HG03097 (cell line): ENCODE measurements at regions not wholly inside any gene's neighbourhood (a gene's known extent, or its start where the extent isn't known, plus 50 kb on each side); places are given as distances from the start of the nearest gene placed in this dataset.
"Not testable (repeated sequence)": the region's sequence is repeated elsewhere in the genome, so short reads cannot be mapped to it uniquely, and the experiment has no call there.

Experiments
- ATAC-seq: cut with Tn5 transposase; IDR thresholded peaks from one replicate; pipeline ENCODE4 v1.9.1; 2021; ENCODE audit not compliant: unreplicated experiment, low FRiP score

DNA sequence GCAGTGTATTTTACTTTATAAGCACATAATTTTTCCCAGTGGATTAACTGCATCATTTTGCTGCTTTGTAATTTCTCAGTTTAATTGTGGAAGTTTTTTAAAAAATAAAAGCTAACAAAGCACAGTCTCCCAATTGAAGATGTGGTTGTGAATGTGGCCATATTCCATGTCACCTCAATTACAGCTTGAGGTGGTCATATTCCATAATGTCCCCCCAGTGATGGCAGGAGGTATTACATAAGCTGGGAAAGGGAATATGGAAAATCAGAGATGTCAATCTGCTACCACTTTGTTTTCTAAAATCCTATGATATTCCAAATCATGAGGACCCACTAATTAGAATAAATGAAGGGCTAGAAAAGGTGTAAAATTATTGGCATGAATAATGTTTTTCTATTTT, 1672.0 kb upstream of the CDH9 start:
- no peak for ATAC-seq

DNA sequence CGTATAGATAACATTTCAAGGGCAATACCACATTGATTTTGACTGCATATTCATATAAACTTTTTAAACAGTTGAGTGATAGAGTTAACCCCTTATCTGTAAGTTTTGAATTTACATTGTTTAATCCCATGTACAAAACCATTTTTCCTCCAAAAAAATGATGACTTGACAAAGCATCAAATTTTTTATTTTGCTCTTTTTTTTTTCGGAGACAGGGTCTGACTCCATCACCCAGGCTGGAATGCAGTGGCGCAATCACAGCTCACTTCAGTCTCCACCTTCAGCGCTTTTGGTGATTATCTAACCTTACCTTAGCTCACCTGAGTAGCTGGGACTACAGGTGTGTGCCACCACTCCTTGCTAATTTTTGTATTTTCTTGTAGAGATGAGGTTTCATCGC, 1670.1 kb upstream of the CDH9 start:
- ATAC-seq: no peak

DNA sequence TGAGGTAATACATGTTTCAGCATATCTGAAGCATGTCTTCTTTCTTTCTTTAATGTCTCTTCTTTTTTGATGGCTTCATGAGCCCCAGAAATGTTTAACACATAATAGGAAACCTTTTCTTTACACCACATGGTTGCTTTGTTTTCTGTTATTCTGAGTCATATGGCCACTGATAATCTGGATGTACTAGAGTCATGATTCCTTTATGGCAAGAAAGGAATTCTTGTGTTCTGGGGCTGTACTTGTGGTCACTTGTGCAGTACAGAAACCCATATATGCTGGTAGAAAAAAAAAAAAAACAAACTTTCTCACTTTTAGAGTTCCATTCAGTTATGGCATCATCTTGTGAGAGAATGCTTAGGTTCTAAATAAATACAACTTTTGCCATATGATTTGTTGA, 1669.3 kb upstream of the CDH9 start:
- ATAC-seq: no peak

DNA sequence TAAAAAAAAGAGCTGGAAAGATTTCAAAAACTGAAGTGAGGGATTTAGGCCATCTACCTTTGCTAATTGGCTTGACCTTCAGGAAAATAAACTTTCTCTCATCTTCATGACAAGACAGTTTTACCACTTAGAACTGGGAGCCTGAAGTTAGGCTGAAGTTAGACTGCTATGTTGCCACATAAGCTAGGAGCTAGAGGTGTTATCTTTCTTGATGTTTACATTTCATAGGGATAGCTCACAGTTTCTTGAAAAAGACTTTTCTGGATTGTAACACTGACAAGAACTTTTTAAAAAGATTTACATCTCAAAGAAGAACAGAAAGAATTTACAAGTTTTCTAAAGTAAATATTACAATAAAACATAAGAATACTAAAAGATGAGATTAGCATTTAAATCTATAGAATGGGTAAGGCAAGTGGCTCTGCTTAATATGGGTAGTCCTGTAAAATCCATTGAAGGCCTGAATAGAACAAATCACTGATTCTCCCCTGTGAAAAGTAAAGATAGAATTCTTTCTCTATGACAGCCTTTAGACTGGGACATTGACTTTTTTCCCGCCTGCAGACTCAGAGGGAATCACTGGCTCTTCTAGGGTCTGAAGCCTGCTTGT, 1665.4 kb upstream of the CDH9 start:
- no peak for ATAC-seq

DNA sequence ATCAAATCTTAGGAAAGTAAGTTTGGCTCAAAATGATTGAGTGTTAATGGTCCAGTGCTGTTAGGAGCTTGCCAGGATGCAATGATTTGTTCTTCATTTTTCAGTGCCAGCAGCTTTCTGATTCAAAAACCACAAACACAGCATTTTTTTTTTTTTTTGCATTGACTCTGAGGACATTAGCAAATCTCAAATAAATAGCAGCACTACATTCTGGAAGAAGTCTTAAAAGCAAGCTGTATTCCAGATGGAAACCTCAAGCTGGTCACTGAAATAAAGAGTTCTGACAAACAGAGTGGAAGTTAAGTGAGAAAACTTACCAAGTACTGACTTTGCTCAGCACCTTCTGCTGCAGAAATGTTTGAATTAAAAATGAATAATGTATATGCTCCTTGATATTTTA, 1653.1 kb upstream of the CDH9 start:
- no peak for ATAC-seq

DNA sequence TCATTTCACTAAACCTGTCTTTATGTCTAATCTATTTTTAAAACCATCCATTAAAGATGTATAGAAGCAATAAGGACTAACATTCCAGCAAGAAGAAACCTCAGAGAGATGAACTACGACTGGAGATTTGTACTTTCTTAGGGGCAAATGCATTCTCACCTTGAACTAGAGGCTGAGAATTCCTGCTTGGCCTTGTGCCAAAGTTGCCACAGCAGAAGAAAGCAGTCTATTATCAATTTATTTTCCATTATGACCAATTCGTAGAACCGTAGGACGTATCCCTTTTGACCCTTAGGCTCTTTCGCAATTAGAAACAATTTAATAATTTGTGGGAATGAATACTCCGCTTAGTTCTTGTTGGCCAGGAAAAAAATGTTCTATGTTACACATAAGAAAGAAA, 1647.4 kb upstream of the CDH9 start:
- ATAC-seq: no peak

DNA sequence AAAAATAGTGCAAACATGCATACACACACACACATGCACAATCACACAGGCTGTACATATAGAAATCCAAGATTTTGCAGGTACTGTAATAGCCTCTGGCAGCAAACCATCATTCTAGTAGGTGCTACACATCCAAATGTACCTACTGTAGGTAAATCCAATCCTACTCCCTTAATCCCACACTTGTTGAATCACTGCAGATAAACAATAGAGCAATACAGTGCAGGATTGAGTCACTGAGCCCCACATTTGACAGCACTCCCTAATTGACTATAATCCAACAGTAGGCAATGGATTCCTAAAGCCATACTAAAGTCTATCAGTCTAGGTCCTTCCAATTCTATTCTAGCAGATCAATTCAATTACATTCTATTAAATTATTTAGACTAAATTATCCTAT, 1640.5 kb upstream of the CDH9 start:
- no peak for ATAC-seq

DNA sequence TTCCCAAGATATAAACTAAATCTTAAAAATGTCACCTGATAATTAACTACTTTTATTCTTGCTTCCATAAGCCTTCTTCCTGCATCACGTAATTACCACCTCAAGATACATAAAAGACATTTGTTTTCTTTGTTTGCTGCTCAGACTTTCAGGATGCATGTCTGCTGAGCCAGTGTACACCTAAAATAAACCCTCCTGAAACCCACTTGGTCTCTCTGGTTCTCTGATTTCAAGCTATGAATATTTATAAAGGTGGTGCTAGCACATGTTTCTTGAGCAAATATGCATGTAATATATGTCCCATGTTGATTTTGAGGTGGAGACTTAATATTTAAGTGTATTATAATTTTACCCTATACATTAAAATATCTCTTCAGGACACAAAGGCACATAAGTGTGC, 1627.7 kb upstream of the CDH9 start:
- no peak for ATAC-seq

DNA sequence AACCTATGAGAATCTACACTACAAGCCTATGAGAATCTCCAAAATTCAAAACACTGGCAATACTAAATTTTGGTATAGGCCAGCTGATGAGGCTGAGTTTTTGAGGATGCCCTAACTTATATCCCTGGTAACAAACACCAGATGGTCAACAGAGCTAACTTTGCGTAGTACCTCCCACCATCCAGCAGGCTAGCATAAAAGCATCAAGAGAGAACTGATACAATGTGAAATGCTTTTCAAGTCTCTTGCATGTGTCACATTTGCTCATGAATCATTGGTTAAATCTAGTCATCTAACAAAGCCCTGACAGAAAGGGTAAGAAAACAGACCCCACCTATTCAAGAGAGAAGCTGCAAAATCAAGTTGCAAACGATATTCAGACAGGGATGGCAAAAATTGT, 1609.7 kb upstream of the CDH9 start:
- no peak for ATAC-seq

DNA sequence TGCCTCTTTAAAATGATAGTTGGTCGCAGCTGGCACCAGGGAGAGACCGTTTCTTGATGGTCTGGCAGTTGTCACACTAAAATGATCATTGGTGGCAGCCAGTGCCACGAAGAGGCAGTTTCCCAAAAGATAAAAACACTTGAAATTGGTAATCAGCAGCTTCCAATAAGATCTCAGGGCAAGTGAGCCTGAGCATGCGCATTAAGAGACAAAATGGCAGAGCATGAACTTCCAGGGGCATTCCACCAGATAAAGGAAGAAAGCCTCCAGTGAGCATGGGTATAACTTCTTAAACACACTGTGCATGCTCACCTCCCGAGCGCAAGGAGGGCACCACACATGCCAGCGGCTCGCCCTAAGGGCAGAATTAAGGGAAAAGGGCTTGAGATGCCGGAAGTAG, 1594.2 kb upstream of the CDH9 start:
- no peak for ATAC-seq

DNA sequence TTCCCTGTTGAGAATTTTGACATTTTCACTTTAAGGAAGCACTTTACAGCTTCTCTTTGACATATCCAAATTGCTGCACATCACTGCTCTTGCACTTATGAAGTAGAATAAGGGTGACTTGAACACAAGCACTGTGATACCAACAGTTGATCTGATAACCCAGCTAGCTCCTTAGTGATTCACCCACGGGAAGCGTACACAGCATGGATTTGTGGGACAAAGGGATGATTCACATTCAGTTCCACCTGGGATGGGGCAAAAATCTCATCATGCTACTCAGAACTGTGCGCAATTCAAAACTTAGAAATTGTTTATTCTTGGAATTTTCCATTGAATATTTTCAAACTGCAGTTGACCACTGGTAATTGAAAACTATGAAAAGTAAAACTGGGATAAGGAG, 1565.5 kb upstream of the CDH9 start:
- ATAC-seq: no peak

DNA sequence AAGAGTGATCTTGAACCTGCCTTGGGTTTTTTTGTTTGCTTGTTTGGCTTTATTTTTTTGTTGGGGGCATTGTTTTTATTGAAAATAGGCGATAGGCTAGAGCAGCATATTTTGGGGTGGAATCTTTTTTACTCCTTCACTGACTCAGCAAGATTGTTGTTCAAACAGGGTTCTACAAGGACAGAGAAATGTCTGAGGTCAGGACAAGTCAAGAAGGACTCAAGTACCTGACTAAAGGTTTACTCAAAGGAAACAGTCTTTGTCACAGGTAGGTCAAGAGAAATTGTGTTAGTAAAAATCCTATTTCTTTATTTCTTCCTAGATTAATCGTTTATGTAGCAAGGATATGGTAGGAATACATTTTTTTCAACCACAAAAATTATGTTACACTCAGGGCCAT, 1564.0 kb upstream of the CDH9 start:
- no peak for ATAC-seq

DNA sequence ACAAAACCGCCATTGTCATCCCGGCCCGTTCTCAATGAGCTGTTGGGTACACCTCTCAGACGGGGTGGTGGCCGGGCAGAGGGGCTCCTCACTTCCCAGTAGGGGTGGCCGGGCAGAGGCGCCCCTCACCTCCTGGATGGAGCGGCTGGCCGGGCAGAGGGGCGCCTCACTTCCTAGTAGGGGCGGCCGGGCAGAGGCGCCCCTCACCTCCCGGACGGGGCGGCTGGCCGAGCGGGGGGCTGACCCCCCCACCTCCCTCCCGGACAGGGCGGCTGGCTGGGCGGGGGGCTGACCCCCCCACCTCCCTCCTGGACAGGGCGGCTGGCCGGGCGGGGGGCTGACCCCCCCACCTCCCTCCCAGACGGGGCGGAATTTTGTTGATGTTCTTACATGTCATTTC, 1558.3 kb upstream of the CDH9 start:
- ATAC-seq: not testable (repeated sequence)

DNA sequence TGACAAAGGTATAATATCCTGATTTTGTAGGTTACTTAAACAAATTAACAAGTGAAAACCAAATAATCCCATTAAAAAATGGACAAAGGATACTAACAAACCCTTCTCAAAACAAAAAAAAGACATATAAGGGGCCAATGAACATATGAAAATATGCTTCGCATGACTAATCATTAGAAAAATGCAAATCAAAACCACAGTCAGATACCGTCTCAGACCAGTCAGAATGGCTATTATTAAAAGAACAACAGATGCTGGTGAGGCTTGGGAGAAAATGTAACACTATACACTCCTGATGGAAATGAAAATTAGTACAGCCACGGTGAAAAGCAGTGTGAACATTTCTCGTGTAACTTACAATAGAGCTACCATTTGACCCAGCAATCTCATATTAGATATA, 1542.2 kb upstream of the CDH9 start:
- no peak for ATAC-seq

DNA sequence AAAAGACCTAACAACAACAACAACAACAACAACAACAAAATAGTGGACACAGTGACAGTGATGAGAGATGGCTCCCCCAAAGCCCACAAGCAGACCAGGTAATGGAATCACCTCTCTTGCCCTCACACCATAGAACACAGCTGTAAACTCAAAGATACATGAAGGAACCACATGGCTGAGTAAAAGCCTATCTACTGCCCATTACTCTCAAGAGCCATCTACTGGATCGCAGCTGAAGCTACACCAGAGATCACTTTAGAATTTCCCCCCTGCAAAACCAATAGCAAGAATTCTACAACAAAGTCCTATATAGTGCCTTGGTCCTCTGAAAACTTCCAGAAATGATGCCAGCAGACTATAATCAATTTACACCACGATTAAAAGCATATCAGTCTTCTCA, 1537.6 kb upstream of the CDH9 start:
- no peak for ATAC-seq

DNA sequence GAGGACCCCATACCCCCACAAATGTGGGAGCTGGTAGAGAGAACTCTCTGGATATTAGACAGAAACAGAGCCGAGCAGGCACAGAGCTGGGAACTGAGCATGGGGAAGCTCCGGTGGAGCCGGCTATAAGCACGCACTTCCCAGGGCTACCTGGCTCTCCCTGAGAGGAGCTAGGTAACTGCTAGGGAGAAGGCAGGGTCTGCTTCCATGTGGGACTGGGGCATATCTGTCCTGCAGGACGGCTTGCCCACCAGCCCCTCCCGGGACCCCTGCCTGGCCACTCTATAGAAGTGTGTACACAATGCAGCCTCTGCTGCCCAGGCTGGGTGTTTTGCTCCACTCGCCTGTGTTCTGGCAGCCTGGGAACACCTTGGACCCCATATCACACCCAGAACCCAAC, 1537.0 kb upstream of the CDH9 start:
- ATAC-seq: no peak

DNA sequence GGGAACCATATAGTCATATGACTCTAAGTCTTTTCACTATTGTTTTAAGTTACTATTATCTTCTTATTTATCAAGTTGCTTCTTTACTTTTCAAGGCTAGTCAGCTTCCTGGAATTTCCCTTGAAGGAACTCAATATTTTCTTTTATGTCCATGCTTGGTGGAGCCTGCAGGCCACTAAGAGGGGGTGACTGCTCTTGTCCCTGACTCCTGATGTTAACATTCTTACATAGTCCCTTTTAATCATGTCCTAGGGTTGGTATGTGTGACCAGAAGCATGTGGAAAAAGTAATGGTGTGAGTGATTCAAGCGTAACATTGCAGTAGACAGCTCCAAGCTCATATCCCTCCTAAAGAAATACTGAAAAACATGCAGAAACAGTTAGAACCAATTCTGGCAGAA, 1536.2 kb upstream of the CDH9 start:
- no peak for ATAC-seq

DNA sequence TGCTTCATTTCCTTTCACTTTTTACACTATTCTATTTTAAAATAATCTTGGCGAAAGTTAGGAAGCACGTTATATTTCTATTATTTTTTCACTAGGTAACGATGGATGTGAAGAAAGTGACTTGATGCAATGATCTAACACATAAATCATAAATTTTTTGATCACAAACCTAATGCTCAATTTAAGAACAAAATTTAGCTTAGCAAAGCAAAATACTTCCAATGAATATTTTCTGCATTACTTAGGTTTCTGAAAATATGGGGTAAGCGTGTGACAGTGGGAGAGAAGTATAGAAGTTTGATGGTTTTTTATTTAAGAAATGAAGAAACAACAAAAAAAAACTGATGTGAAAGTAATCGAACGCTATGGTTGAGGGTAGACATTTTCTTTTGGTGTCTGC, 1528.7 kb upstream of the CDH9 start:
- ATAC-seq: no peak

DNA sequence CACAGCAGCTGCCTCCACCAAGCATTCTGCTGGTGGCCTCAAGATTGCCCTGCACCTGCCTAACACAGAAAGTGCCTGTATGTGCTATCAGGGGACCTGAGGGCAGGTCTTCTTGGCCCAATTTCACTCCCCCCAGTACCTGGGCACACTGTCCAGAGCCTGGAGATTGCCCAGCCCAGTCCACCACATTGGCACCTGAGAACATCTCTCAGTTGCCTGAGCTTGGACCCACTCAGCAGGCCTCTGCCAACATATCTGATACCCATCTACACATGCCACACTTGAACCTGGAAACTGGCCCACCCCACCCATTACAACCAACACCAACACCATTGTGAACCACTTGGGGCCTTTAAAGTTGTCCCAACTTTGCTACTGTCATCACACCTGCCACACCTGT, 1523.1 kb upstream of the CDH9 start:
- no peak for ATAC-seq

DNA sequence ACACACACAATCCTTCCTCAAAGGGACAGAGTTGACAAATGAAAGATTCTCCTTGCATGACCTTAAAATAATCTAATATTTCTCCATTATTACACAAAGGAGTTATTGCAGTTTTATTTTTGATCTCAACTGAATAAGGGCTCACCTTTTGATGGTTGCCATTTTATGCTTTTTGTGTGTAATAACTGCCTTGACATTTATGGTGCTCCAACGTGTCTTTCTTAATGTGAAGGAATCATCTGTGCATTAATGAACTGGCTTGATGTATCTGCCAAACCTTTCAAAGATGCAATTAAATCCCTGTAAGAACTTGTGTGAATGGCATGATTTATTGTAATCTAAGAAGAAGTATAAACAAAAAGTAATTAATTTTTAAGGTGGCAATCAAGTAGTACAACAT, 1519.8 kb upstream of the CDH9 start:
- ATAC-seq: no peak

DNA sequence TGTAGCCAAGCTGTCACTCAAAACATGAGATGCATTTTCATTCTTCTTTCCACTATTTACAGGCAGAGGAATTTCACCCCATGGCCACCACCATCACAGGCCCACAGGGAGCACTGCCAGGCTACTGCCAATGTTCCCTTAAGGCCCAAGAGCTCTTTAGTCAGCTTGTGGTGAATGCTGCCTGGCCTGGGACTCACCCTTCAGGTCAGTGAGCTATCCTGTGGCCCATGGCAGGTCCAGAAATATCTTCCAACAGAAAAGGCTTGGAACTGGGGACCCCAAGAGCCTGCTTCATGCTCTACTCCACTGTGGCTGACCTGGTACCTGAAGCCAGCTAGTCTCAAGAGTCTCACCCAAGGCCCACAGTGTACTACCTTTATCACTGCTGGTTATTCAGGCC, 1518.7 kb upstream of the CDH9 start:
- ATAC-seq: no peak

DNA sequence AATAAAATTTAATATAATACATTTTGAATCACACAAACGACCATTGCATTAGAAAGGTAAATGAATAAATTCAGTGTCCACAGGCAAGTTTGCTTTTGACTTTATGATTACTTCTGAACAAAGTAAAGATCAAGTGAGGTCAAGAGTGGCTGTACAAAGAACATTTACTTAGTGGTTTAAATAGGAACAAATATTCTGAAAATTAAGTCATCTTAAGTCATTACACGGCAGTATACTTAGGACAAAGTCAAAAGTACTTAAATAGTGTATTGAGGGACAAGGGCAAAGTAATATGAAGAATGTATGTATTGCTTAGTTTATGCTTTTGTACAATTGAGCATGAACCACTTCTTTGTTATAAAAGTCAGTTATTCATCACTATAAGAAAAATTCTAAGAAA, 1511.2 kb upstream of the CDH9 start:
- no peak for ATAC-seq

DNA sequence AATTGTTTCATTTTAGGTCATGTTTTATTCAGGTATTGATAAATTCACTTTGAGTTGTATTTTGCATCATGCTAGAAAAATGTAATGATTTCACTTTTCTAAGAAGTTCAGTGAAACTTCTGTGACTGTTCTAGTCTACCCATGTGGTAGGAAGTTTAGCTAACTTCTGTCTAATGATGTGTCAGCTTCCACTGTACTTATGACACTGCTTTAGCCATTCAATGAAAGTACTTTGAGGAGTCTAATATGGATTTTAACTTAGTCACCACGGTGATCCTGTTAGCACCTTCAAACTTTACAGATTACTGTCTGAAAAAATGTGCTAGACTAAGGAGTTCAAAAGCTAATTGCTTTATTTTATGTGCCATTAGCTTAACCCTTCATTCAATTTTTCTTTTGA, 1510.5 kb upstream of the CDH9 start:
- ATAC-seq: no peak
